ENCODE measurements at regions not wholly inside any gene's neighbourhood (a gene's known extent, or its start where the extent isn't known, plus 50 kb on each side); places are given as distances from the start of the nearest gene placed in this dataset.

GRCh38 chr3:81132995-81133394 is 628.5 kb downstream of the GBE1 start:
- TF ChIP-seq EZH2 (IDR thresholded peaks at IDR 0.05; ENCODE audit: insufficient read depth, poor library complexity, severe bottlenecking) (no peak), EZH2phosphoT487 (IDR thresholded peaks at IDR 0.05; ENCODE audit: insufficient read depth, low read depth) (no peak)
